ENCODE measurements at regions not wholly inside any gene's neighbourhood (a gene's known extent, or its start where the extent isn't known, plus 50 kb on each side); places are given as distances from the start of the nearest gene placed in this dataset.
"Not testable (repeated sequence)": the region's sequence is repeated elsewhere in the genome, so short reads cannot be mapped to it uniquely, and the experiment has no call there.

DNA sequence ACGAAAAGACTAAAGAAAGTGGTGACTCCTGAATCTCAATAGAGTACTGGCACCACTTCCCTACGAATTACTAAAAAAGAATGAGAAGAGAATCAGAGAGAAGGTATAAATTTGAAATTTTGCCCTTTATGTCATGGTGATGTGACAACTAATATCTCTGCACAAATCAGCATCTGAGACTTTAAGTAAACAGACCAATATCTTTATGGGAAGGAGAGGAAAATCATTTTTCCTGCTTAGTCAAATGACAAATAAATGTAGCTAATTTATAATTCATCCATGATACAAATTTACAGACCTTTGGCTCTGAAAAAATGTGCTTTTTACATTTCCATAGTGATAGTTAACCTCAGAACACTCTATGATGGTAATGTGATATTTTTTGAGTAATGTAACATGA, 424.8 kb upstream of the EPHA5 start:
- DNase-seq, result no peak

DNA sequence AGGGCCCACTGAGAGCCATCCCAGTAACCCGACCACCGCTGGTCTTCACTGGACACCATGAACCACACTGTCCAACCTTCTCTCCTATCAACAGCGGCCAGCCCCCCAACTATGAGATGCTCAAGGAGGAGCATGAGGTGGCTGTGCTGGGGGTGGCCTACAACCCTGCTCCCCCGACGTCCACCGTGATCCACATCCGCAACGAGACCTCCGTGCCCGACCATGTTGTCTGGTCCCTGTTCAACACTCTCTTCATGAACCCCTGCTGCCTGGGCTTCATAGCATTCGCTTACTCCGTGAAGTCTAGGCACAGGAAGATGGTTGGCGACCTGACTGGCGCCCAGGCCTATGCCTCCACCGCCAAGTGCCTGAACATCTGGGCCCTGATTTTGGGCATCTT, 423.8 kb upstream of the EPHA5 start:
- no peak for DNase-seq

DNA sequence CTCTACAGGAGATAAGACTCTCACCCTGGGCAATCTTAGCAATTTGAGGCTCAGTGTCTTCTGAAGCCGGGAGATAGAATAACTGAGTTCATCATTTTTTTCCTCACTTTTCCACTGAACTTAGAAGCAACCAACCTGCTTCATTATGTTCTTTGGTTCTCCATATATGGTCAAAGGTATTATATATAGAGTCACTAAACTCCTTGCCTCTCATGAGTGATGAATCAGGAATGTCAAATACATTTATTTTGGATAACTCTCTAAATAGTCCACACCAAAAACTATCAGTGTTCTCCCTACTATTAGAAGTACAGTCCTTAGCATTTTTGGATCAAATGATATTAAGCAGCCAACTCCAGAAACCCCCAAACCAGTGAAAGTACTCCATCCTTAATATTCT, 421.5 kb upstream of the EPHA5 start:
- DNase-seq, result no peak

DNA sequence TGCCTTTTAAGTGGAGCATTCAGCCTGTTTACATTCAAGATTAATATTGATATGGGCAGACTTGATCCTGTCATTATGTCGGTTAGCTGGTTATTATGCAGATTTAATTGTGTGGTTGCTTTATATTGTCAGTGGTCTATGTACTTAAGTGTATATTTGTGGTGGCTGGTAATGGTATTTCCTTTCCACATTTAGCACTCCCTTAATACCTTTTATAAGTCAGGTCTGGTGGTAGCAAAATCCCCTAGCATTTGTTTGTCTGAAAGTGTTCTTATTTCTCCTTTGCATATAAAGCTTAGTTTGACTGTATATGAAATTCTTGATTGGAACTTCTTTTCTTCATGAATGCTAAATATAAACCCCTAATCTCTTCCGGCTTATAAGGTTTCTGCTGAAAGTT, 403.7 kb upstream of the EPHA5 start:
- no peak for DNase-seq

DNA sequence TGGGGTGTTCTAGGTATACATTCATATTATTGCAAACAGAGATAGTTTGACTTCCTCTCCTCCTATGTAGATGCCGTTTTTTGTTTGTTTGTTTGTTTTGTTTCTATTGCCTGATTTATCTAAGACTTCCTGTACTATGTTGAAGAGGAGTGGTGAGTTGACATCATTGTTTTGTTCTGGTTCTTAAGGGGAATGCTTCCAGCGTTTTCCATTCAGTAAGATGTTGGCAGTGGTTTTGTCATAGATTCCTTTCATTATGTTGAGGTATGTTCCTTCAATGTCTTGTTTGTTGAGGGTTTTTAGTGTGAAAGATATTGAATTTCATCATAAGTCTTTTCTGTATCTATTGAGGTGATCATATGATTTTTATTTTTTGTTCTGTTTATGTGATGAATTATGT, 401.6 kb upstream of the EPHA5 start:
- no peak for DNase-seq

DNA sequence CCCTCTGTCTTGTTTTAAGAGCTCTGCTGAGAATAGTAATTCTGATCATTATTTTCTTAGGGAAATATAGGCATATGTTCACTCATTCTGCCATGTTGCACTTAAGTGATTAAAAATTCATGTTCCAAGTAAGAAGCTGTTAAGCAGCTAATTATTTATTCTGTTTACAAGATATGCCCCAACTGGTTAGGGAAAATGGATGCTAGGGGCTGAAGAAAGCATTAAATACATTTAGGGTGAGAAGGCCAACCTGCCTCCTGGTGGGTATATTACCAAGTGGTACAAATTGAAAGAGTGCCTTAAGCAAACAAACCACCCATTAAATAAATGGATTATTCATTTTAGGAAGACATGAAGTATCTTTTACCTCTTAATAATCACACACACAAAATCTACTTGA, 392.6 kb upstream of the EPHA5 start:
- DNase-seq, result no peak

DNA sequence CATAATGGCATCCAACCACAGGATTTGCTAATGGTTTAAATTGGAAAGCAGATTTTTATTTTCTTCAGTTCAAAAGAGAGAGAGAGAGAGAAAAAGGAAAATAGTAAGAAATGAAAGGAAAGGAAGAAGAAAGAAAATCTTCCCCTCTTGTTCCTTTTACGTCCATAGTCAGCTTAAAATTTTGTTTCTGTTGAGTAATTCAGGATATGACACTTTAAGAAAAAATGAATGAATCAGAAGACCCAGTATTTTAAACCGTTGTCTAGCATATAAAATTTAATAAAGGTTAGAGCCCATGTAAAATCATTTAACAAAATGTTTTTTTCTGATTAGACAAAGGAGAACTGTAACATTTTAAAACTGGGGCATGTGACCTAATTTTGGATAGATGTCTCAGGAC, 391.8 kb upstream of the EPHA5 start:
- DNase-seq, result no peak

DNA sequence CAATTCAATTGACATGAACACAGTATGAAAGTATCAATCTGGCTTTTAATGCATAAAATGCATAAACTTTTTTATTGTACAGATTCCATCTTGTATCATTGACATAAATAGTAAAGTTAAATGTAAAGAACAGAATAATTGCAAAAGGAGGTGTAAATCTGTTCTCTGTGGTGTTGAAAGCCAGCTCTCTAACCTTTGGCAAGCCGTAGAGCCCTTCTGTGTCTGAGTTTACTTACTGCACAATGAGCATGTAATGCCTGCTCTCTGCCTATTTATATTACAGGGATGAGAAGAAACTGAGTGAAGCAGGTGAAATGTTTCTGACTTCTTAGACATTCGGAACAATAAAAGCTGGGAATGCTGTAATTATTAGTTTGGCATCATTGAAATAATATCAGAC, 389.3 kb upstream of the EPHA5 start:
- DNase-seq, result no peak

DNA sequence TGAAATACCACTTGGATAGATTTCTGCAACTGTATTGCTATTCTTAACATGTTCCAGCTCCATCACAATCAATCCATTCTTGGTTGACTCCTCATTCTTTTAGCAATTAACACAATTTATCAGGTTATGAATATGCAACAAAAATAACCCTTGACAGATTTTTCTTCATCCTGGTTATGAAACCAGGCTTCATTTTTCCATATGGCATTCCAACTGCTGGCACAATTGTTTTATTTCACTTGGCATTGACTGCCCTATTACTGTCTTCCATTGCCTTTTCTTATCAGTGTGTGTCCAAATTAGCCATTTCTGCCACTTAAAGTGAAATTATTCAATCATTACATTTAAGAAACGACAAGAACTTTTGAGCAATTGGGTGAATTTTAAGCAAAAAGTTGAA, 388.8 kb upstream of the EPHA5 start:
- no peak for DNase-seq

DNA sequence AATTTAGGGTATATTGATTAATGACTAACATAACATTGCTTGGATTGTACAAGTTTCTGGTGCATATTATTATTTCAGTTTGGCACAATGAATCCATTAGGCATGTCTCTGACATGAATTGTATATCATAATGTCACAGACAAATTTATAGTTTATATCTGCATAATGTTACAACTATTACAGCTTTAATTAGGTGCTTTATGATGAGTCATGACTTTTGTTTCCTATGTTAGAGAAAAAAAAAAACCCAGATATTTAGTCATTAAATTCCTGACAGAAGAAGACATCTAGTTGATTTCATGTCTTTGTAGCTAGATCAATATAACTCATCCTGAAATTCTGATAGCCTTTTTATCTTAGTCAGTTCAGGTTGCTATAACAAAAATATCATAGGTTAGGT, 385.7 kb upstream of the EPHA5 start:
- DNase-seq, result no peak

DNA sequence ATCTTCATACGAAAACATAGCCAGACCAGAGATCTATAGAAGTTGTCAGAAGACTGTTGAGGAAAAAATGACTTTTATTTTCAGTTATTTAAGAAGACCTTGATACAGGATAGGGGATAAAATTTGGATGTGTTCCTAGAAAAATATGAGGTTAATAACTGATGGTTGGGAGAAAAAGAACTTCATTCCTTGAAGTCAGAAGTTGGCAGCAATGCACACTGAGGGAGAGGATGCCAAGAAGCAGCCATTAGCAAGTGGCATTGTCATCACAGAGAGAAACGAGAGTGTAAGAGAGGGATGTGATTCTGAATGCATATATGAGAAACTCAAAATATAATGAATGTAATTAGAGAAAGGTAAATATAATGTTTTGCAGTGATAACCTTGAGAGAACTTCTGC, 382.1 kb upstream of the EPHA5 start:
- DNase-seq, result no peak

DNA sequence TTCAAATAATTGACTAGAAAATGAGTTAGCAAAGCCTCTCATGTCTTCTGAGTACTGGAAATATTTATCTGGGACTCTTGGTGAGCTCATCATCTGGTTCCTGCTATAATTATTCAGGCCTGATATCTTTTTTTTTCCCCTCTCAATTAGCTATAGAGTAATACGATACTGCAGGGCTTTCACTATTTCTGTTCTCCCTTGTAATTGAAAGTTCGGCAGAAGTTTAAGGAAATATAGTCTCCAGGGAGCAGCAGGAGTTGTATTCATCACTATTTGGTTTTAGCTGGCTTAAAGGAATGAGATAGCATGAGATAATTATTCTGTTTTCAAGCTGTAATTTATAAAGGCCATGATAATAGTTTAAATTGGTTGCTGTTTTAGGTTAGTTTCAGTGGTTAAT, 378.6 kb upstream of the EPHA5 start:
- no peak for DNase-seq

DNA sequence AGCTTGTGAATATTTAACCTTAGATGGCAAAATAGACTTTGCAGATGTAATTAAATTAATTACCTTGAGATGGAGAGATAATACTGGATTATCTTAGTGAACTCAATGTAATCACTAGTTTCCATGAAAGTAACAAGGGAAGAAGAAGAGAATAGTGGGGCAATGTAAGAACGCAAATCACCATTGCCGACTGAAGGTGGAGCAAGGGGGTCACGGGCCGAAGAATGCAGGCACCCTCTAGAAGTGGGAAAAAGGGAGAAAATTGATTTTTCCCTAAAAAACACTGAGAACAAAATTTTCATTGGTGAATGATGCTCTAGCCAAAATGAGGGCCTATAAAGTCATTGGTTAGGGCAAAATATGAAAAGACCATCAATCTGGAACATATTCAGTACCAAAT, 375.6 kb upstream of the EPHA5 start:
- DNase-seq, result no peak

DNA sequence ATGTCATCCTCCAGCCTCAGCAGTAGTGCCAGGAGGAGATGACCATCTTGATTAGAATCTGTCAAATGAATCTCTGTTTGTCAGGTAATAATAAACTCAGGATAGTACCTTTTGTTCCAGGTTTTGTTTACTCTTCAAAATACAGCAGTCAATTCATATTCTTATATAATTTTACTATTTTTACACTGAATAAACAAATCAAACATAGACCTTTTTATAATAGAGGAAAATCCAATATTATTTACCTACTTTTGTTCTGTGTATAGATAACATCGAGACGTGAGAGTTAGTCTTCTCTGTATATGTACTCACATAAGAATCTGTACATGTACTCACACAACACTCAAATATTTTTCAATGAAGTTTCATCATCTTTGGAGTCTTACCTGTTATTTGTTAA, 365.4 kb upstream of the EPHA5 start:
- DNase-seq, result no peak

DNA sequence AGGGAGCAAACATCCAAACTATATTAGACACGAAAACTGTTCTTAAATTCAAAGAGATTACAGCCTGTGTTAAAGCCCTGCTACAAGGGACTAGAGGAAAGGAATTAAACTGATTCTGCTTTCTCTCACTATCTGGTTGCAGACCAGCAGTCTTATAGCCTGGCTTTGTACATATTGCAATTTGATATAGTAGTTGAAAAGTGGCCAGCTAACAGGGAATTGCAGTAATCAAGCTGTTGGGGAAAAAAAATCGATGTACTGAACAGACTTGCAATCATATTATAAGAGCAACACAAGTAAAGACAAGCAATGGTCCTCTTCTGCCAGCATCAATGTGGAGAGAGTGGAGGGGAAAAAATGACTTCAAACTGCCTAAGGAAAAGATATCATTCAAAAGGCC, 364.4 kb upstream of the EPHA5 start:
- DNase-seq, result no peak

DNA sequence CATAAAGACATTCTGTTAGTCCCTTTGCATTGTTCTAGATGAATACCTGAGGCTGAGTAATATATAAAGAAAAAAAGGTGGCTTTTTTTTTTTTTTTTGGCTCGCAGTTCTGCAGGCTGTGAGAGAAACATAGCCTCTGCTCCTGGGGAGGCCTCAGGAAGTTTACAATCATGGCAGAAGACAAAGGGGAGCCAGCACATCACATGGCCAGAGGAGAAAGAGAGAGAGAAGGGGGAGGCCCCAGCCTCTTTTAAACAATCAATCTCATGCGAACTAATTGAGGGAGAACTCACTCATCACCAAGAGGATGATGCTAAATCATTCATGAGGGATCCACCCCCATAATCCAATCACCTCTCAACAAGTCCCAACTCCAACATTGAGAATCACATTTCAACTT, 364.0 kb upstream of the EPHA5 start:
- no peak for DNase-seq

DNA sequence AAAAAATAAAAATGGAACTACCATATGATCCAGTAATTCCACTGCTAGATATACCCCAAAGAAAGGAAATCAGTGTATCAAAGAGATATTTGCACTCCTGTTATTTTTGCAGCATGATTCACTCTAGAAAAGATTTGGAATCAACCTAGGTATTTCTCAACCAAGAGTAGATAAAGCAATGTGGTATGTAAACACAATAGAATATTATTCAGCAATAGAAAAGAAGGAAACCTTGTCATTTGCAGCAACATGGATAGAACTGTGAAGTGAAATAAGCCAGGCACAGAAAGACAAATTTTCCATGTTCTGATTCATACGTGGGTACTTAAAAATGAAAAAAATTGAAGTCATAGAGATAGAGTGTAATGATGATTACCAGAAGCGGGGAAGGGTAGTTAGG, 362.3 kb upstream of the EPHA5 start:
- DNase-seq, result no peak

DNA sequence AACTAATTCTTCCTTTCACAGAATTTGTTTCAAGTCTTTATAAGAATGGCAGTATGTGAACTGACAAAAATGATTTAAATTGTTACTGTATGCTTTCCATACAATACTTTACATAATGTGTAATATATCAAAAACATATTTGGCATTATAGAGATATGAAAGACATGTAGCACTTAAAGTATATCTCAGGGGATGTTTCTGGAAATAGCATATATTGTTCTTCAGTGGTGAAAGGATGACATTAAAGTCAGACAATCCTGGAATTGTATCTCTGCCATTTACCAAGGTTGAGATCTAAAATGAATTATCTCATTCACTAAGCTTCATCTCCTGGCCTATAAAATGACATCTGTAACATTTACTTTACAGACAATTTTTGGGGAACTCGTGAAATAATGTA, 358.4 kb upstream of the EPHA5 start:
- DNase-seq, result no peak

DNA sequence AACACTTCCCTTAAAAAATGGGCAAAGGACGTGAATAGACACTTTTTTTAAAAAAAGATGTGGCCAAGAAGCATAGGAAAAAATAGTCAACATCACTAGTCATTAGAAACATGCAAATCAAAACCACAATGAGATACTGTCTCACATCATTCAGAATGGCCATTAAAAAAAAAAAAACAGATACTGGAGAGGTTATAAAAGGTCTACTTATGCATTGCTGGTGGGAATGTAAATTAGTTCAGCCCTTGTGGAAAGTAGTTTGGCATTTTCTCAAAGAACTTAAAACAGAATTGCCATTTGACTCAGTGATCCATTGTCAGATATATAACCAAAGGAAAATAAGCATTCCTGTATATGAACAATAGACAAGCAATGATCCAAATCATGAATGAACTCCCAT, 352.8 kb upstream of the EPHA5 start:
- no peak for DNase-seq

DNA sequence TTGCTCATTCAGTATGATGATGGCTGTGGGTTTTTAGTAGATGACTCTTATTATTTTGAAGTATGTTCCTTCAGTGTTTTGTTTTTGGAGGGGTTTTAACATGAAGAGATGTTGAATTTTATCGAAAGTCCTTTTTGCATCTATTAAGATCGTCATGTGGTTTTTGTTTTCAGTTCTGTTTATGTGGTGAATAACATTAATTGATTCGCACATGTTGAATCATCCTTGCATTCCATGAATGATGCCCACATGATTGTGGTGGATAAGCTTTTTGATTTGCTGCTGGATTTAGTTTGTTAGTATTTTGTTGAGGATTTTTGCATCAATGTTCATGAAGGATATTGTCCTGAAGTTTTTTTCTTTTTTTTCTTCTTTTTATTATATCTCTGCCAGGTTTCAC, 347.4 kb upstream of the EPHA5 start:
- DNase-seq, result no peak

DNA sequence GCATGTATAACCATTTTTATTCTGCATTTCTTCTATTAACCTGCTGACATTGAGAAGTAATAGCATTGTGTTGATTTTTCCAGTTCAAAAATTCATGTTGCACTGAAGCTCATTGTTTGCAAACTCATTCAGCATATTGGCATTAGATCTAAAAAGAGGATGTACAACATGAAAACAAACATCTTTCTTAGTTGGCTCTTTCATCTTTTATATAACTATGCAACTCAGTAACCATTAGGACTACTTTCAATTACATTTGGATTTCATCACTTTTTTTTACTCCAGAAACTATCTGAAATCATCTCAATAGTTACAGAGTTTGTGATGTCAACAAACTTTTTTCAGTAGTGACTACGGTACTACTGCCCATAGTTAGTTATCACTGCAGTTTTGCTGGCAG, 346.0 kb upstream of the EPHA5 start:
- DNase-seq, result no peak

DNA sequence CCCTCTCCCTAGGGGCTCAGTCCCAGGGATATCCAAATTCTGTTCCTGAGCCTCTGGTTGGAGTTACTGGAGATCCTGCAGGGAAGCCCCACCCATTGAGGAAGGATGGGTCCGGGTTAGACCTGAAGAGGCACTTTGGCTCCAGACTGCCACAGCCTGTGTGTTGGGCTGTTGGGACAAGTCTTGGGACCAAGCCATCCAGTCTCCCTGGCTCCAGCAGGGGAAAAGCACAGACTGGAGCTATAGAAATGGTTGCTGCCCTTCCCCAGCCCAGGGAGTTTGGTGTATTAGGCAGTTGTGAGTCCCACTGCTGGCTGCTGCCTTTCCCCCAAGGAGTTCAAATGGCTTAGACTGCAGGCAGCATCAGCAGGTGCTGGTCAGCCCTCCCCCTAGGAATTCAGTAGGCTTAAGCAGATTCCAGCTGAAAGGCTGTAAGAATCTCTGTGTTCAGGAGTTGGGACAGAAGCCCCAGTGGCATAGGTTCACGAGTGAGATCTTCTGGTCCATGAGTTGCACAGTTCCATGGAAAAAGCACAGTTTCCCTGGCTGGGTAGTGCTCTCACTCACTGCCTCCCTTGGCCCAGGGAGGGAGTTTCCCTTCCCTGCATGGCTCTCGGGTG, 344.0 kb upstream of the EPHA5 start:
- no peak for DNase-seq

DNA sequence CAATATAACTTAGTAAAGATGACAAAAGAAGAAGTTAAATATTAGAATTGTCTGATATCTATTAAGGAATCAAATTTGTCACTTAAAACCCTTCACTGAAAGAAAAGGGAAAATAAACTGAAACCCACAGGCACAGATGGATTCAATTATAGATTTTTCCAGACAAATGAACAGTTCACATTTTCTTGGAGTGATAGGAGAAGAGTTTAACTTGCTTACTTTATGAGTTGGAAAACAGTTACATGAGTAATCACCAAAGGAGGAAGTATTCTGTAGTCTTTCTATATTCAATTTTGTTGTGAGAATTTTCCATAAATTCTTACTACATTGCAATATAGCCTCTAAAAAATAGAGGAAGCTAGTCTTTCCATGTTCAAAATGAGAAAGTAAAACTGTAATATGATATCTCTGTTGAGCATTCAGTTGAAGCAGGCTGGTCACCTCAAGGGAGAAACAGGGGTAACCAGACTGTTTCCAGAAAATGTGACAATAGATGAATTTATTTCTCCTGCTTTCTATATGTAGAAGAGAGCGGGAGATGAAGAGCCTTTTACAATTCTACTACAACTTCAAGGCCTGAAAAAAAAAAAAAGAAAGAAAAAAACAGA, 330.3 kb upstream of the EPHA5 start:
- no peak for DNase-seq

DNA sequence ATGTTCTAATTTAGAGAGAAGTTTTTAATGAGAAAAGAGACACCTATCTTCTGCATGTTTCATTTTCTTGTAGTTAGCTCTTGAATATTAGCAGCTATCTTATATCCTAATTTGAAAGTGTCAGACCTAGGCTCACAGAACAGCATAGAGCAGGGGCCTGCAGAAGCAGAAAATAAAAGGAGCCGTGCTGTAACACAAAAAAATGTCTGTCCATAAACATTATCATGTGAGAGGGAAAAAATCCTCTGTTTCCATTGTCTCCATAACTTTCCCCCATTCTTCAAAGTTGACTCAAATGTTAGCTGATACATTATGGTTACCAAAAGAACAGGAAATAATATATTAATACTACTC, 329.2 kb upstream of the EPHA5 start:
- DNase-seq, result no peak

DNA sequence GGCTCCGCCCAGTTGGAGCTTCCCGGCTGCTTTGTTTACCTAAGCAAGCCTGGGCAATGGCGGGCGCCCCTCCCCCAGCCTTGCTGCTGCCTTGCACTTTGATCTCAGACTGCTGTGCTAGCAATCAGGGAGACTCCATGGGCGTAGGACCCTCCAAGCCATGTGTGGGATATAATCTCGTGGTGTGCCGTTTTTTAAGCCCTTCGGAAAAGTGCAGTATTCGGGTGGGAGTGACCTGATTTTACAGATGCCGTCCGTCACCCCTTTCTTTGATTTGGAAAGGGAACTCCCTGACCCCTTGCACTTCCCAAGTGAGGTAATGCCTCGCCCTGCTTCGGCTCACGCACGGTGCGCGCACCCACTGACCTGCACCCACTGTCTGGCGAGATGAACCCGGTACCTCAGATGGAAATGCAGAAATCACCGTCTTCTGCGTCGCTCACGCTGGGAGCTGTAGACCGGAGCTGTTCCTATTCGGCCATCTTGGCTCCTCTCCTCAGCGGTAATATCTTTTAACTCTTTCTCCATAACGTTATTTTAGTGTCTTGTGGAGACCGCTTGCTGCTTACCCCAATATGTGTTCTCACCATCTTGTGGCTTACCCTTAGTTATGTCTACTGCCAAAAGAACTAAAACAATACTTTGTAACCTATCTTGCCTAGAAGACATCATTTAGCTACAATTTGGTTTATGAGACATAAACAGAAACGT, 328.7 kb upstream of the EPHA5 start:
- DNase-seq, result not testable (repeated sequence)
